ENCODE measurements at regions not wholly inside any gene's neighbourhood (a gene's known extent, or its start where the extent isn't known, plus 50 kb on each side); places are given as distances from the start of the nearest gene placed in this dataset.

DNA sequence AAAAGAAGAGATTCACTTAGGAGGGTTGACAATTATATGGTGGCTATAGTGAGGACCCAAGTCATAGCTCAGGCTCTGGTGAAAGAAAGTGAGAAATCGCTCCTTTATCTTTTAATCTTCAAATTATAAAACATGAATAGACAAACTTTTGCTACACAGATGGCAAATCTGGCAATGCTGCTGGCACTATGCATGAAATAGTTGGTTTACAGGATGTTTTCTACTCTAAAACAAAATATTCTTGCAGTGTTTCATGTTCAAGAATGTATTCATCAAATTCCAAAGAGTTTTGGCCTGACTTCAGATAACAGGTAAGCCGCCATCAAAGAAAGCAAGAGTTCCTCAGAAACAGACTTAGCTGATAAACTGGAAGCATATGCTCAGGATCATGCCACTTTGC, 801.2 kb downstream of the C4orf33 start:
- DNase-seq (ENCODE audit: low read depth), result no peak
- H3K4me3 ChIP-seq (ENCODE audit: low read depth, low read length), result no peak overlapping the region
- TF ChIP-seq, protein P1, sequence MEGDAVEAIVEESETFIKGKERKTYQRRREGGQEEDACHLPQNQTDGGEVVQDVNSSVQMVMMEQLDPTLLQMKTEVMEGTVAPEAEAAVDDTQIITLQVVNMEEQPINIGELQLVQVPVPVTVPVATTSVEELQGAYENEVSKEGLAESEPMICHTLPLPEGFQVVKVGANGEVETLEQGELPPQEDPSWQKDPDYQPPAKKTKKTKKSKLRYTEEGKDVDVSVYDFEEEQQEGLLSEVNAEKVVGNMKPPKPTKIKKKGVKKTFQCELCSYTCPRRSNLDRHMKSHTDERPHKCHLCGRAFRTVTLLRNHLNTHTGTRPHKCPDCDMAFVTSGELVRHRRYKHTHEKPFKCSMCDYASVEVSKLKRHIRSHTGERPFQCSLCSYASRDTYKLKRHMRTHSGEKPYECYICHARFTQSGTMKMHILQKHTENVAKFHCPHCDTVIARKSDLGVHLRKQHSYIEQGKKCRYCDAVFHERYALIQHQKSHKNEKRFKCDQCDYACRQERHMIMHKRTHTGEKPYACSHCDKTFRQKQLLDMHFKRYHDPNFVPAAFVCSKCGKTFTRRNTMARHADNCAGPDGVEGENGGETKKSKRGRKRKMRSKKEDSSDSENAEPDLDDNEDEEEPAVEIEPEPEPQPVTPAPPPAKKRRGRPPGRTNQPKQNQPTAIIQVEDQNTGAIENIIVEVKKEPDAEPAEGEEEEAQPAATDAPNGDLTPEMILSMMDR (IDR thresholded peaks at IDR 0.05; ENCODE audit: insufficient read depth, low read length), result no peak

- no peak for DNase-seq (ENCODE audit: low read depth)
- no peak overlapping the region for H3K4me3 ChIP-seq (ENCODE audit: low read depth, low read length)
- TF ChIP-seq, protein P1 (IDR thresholded peaks at IDR 0.05; ENCODE audit: insufficient read depth, low read length), result no peak
These were observed 803.9 kb downstream of the C4orf33 start for GRCh38 chr4:129899849-129900248.

DNA sequence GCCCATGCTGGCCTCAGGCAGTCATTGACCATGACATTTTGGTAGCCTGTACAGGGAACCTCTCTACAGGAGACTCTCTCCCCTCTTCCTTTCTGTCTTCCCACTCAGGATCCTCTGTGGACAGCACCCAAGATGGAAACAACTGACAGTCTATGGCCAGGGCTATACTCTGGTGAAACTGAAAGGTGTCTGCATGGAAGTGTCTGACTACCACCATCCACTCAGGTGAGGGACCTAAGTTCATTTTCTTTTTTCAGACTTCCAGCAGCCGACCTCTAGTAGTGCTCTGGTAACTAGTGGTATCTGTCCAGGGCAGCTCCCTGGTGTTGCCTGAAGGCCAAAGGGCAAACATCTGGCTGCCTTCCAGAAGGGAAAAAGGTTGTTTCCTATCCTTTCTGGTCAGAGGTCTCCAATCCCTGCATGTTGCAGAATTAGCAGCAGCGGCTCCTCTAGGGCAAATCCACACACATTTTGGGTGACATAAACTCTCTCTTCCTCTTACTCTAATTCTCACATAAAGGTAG, 804.5 kb downstream of the C4orf33 start:
- DNase-seq (ENCODE audit: low read depth), result no peak
- TF ChIP-seq, protein P1 (IDR thresholded peaks at IDR 0.05; ENCODE audit: insufficient read depth, low read length), result no peak
- H3K4me3 ChIP-seq (ENCODE audit: low read depth, low read length), result no peak overlapping the region

GRCh38 chr4:129901205-129901604, 805.3 kb downstream of the C4orf33 start:
- no peak for DNase-seq (ENCODE audit: low read depth)
- H3K4me3 ChIP-seq (ENCODE audit: low read depth, low read length), result no peak overlapping the region
- TF ChIP-seq, protein P1 (IDR thresholded peaks at IDR 0.05; ENCODE audit: insufficient read depth, low read length), result no peak

- DNase-seq (ENCODE audit: low read depth), result no peak
- H3K4me3 ChIP-seq (ENCODE audit: low read depth, low read length), result no peak overlapping the region
- TF ChIP-seq, protein P1 (IDR thresholded peaks at IDR 0.05; ENCODE audit: insufficient read depth, low read length), result no peak
These were observed 807.9 kb downstream of the C4orf33 start for GRCh38 chr4:129903861-129904260.

DNA sequence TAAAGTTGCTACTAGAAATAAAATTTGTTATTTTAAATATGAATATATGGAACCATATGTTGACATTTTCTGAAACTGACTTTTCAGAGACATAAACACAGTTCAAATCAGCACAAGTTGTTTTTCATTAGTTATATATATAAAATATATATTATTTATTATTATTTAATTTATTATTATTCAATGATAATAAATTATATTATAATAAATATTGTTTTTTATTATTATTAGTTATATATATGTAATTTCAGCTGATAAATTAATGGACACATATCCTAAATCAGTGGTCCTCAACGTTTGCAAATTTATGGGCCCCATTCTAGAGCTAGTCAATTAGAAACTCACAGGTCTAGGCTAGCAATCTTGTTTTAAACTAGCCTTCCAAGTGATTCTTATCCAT, 809.3 kb downstream of the C4orf33 start:
- no peak for DNase-seq (ENCODE audit: low read depth)
- no peak overlapping the region for H3K4me3 ChIP-seq (ENCODE audit: low read depth, low read length)
- TF ChIP-seq, protein P1 (IDR thresholded peaks at IDR 0.05; ENCODE audit: insufficient read depth, low read length), result no peak

DNA sequence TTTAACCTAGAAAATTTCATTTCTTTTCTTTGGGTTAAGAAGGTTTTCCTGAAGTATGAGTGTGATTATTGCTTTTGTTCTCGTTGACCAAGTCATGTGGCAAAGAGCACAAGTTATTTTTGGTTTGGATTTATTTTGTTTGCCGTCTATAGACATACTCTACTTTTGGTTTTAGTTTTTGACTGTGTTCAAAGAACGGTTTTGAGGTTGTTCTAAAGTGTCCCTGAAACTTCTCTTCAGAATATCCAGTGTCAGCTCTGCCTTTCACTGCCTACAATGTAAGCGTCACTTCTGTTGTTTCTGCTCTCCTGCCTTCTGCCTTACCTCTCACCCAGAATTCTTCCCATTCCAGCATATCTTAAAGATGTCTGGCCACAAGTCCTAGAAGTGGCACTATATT, 812.2 kb downstream of the C4orf33 start:
- H3K4me3 ChIP-seq (ENCODE audit: low read depth, low read length), result no peak overlapping the region
- DNase-seq (ENCODE audit: low read depth), result no peak
- TF ChIP-seq, protein P1 (IDR thresholded peaks at IDR 0.05; ENCODE audit: insufficient read depth, low read length), result no peak
